ENCODE measurements at regions not wholly inside any gene's neighbourhood (a gene's known extent, or its start where the extent isn't known, plus 50 kb on each side); places are given as distances from the start of the nearest gene placed in this dataset.

DNA sequence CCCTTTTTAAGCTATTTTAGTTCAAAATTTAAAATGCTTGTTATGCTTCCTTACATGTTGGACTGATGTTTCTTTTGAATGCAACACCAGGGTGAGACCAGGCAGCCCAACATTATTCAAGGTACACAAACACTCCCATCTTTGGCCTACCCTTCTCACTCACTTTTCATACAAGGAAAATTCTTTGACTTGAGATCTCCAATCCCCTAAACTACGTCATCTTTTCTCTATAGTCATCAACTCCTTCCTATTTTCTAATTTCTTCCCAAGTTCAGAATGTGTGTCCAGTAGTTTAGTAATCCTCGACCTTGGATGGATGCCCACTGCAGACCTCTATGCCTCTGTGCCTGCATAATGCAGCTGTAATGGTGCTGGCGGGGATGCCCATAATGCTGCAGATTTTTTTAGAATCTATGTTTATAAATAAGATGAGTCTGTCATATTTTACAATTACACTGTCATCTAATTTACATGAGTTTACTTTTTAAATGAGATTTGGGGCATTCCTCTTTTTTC, 108.7 kb downstream of the ID4 start:
- no peak for TF ChIP-seq SIN3A (IDR thresholded peaks at IDR 0.05; ENCODE audit: borderline replicate concordance, insufficient read depth, low read depth, low read length)
- no peak for TF ChIP-seq CTCF (IDR thresholded peaks at IDR 0.05)
- TF ChIP-seq POLR2AphosphoS5 (IDR thresholded peaks at IDR 0.05; ENCODE audit: low read depth, low read length) = no peak

Measured in Panc1 (cell line).